Activated CD4-positive, alpha-beta T cell treated with anti-CD3 and anti-CD28 coated beads, Interleukin-2, amount 10 ng/mL, durations not matched to agents 7 days and 5 days (primary cell): ENCODE measurements at regions not wholly inside any gene's neighbourhood (a gene's known extent, or its start where the extent isn't known, plus 50 kb on each side); places are given as distances from the start of the nearest gene placed in this dataset.

Experiments used
- CTCF ChIA-PET: fragments of 350-600 bp; sonication (Branson Sonifier 250); formaldehyde crosslinking; loops from one replicate; lab custom pipeline; 2021; ENCODE audit warnings: antibody characterized with exemption; lab: Charles Lee
- POLR2A ChIA-PET: fragments of 350-600 bp; sonication (Branson Sonifier 250); formaldehyde crosslinking; loops from one replicate; lab custom pipeline; 2021; ENCODE audit warnings: antibody characterized with exemption; lab: Charles Lee
- DNase-seq: peaks from one replicate; pipeline ENCODE4 v3.0.0-alpha.2; 2020
- H3K27ac Mint-ChIP-seq: one replicate; pipeline ENCODE4 v1.8.0; 2021; ENCODE audit warnings: mild to moderate bottlenecking, moderate library complexity, mixed read lengths
- H3K27me3 Mint-ChIP-seq: one replicate; pipeline ENCODE4 v1.8.0; 2021; ENCODE audit warnings: mixed read lengths
- H3K36me3 Mint-ChIP-seq: one replicate; pipeline ENCODE4 v1.8.0; 2021; ENCODE audit warnings: low read depth, mixed read lengths
- H3K4me1 Mint-ChIP-seq: one replicate; pipeline ENCODE4 v1.8.0; 2021; ENCODE audit warnings: mixed read lengths
- H3K4me3 Mint-ChIP-seq: one replicate; pipeline ENCODE4 v1.8.0; 2021; ENCODE audit warnings: mild to moderate bottlenecking, moderate library complexity, mixed read lengths
- H3K9me3 Mint-ChIP-seq: one replicate; pipeline ENCODE4 v1.8.0; 2021; ENCODE audit warnings: mixed read lengths

- H3K4me1 Mint-ChIP-seq: no peaks in the 10 kb centered on the region
- H3K36me3 Mint-ChIP-seq: no peaks in the 10 kb centered on the region
Measured at GRCh38 chr2:236844711-236845110, 241.0 kb upstream of the COPS8 start.

GRCh38 chr2:236847023-236847422 lies 238.7 kb upstream of the COPS8 start:
- no peaks in the 10 kb centered on the region for H3K27me3 Mint-ChIP-seq
- no peaks in the 10 kb centered on the region for H3K36me3 Mint-ChIP-seq
- H3K4me1 Mint-ChIP-seq: no peaks in the 10 kb centered on the region
- ChIA-PET CTCF (no interaction called here), POLR2A (no interaction called here)
- H3K4me3 Mint-ChIP-seq: no peak overlapping the region
- H3K9me3 Mint-ChIP-seq: no peaks in the 10 kb centered on the region
- DNase-seq: no peak
- H3K27ac Mint-ChIP-seq: no peak overlapping the region

More at GRCh38 chr2:236844711-236845110, 241.0 kb upstream of the COPS8 start:
- no peak overlapping the region for H3K27ac Mint-ChIP-seq
- ChIA-PET POLR2A (no interaction called here), CTCF (no interaction called here)
- no peaks in the 10 kb centered on the region for H3K27me3 Mint-ChIP-seq
- no peak for DNase-seq
- no peaks in the 10 kb centered on the region for H3K9me3 Mint-ChIP-seq
- no peak overlapping the region for H3K4me3 Mint-ChIP-seq

GRCh38 chr2:236847538-236848263 lies 238.0 kb upstream of the COPS8 start:
- Mint-ChIP-seq H3K27me3 (no peaks in the 10 kb centered on the region), H3K9me3 (no peaks in the 10 kb centered on the region), H3K36me3 (no peaks in the 10 kb centered on the region), H3K27ac (no peak overlapping the region), H3K4me3 (no peak overlapping the region), H3K4me1 (no peaks in the 10 kb centered on the region)
- POLR2A ChIA-PET: no interaction called here
- CTCF ChIA-PET: no interaction called here
- DNase-seq: no peak

GRCh38 chr2:236848501-236848900 lies 237.2 kb upstream of the COPS8 start:
- Mint-ChIP-seq H3K27me3 (no peaks in the 10 kb centered on the region), H3K9me3 (no peaks in the 10 kb centered on the region), H3K27ac (no peak overlapping the region), H3K36me3 (no peaks in the 10 kb centered on the region), H3K4me1 (no peaks in the 10 kb centered on the region), H3K4me3 (no peak overlapping the region)
- CTCF ChIA-PET: no interaction called here
- no peak for DNase-seq
- POLR2A ChIA-PET: no interaction called here

- ChIA-PET CTCF (interaction anchor here (0.5 kb wide), 1 partner anchor 740 kb away, joined by 4 read pairs; no protein-coding TSS in a partner anchor), POLR2A (no interaction called here)
- no peaks in the 10 kb centered on the region for H3K27me3 Mint-ChIP-seq
- H3K9me3 Mint-ChIP-seq: no peaks in the 10 kb centered on the region
- no peak for DNase-seq
- H3K4me1 Mint-ChIP-seq: no peaks in the 10 kb centered on the region
- H3K27ac Mint-ChIP-seq: no peak overlapping the region
- H3K36me3 Mint-ChIP-seq: no peaks in the 10 kb centered on the region
- no peak overlapping the region for H3K4me3 Mint-ChIP-seq
Measured at GRCh38 chr2:236849508-236849907, 236.2 kb upstream of the COPS8 start.

DNA sequence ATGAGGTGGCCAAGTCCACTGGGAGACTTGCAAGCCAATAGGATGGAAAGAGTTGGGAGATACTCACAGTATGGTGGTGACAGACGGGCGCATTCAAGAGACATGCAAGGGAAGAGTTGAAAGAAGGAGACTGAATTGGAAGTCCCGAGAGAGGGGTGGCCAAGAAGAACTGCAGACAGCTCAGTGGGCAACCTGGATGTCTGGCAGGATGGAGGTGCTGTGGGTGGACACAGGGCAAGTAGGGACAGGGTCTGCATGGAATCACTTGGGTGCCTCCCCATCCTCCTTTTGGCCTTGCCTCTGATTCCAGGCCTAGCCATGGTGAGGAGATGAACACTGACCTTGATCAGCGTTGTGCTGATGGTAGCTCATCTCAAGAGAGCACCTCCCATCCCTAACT lies 235.7 kb upstream of the COPS8 start:
- no peak for DNase-seq
- Mint-ChIP-seq H3K9me3 (no peaks in the 10 kb centered on the region), H3K27me3 (no peaks in the 10 kb centered on the region), H3K4me1 (no peaks in the 10 kb centered on the region), H3K27ac (no peak overlapping the region), H3K36me3 (no peaks in the 10 kb centered on the region), H3K4me3 (no peak overlapping the region)
- ChIA-PET POLR2A (no interaction called here), CTCF (interaction anchor here (0.5 kb wide), 1 partner anchor 740 kb away, joined by 4 read pairs; no protein-coding TSS in a partner anchor)

- H3K27me3 Mint-ChIP-seq: no peaks in the 10 kb centered on the region
- ChIA-PET POLR2A (no interaction called here), CTCF (no interaction called here)
- no peaks in the 10 kb centered on the region for H3K9me3 Mint-ChIP-seq
- no peak overlapping the region for H3K4me3 Mint-ChIP-seq
- H3K36me3 Mint-ChIP-seq: no peaks in the 10 kb centered on the region
- DNase-seq: no peak
- H3K27ac Mint-ChIP-seq: no peak overlapping the region
- H3K4me1 Mint-ChIP-seq: no peaks in the 10 kb centered on the region
Measured at GRCh38 chr2:236851187-236851586, 234.5 kb upstream of the COPS8 start.

DNA sequence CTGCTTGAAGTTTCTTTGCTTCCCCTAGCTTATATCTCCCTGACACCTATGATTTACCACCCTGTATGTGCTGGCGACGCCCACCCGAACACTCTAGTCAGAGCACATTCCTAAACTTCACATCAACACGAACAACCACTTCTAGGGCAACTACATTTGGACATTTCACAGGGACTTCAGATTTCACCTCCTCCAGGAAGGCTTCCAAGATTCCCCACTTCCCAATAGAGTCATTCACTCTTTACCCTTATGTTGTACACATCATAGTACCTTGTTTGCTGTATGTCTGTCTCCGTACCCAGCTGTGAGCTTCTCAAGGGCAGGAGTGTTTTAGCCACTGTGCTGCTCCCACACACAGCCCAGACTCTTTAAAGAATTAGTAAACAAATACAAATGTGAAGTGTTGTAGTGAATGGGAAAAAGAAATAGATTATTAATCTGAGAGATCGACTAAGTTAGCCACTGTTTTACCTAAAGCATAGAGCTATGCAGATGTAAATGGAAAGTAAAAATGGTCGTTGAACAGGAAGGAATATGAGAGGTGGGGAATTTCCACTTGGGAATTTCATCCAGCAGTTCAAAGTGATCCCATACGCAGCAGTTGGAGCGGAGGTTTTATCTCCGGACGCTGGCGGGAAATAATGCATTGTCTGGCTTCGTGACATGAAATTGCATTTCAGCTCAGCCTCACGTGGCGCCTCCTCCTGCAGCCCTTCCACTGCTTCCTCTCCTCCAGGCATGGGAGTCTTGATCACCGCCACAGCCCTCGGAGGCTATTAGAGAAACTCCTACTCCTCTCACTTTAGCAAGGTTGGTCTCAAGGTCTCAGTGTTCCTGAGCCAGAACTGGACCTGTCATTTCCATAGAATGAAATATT lies 233.4 kb upstream of the COPS8 start:
- no peak overlapping the region for H3K27ac Mint-ChIP-seq
- no peak overlapping the region for H3K4me3 Mint-ChIP-seq
- CTCF ChIA-PET: interaction anchor here (0.7 kb wide), 1 partner anchor 13 kb away, joined by 3 read pairs; no protein-coding TSS in a partner anchor
- POLR2A ChIA-PET: no interaction called here
- H3K4me1 Mint-ChIP-seq: no peaks in the 10 kb centered on the region
- DNase-seq: no peak
- no peaks in the 10 kb centered on the region for H3K9me3 Mint-ChIP-seq
- H3K36me3 Mint-ChIP-seq: no peaks in the 10 kb centered on the region
- no peaks in the 10 kb centered on the region for H3K27me3 Mint-ChIP-seq

GRCh38 chr2:236852977-236853374 lies 232.7 kb upstream of the COPS8 start:
- Mint-ChIP-seq H3K4me3 (no peak overlapping the region), H3K4me1 (no peaks in the 10 kb centered on the region), H3K9me3 (no peaks in the 10 kb centered on the region), H3K36me3 (no peaks in the 10 kb centered on the region), H3K27ac (no peak overlapping the region), H3K27me3 (no peaks in the 10 kb centered on the region)
- ChIA-PET POLR2A (no interaction called here), CTCF (interaction anchor here (0.7 kb wide), 1 partner anchor 12 kb away, joined by 3 read pairs; no protein-coding TSS in a partner anchor)
- DNase-seq: no peak

GRCh38 chr2:236853585-236854051 lies 232.1 kb upstream of the COPS8 start:
- H3K4me1 Mint-ChIP-seq: no peaks in the 10 kb centered on the region
- H3K27me3 Mint-ChIP-seq: peaks cover 2% of the 10 kb centered on the region
- no peak overlapping the region for H3K4me3 Mint-ChIP-seq
- no peak overlapping the region for H3K27ac Mint-ChIP-seq
- H3K9me3 Mint-ChIP-seq: no peaks in the 10 kb centered on the region
- ChIA-PET CTCF (interaction anchor here (0.6 to 0.9 kb wide), 2 partner anchors 15 to 475 kb away, joined by 3 to 4 read pairs; no protein-coding TSS in a partner anchor), POLR2A (no interaction called here)
- H3K36me3 Mint-ChIP-seq: no peaks in the 10 kb centered on the region
- DNase-seq: no peak

DNA sequence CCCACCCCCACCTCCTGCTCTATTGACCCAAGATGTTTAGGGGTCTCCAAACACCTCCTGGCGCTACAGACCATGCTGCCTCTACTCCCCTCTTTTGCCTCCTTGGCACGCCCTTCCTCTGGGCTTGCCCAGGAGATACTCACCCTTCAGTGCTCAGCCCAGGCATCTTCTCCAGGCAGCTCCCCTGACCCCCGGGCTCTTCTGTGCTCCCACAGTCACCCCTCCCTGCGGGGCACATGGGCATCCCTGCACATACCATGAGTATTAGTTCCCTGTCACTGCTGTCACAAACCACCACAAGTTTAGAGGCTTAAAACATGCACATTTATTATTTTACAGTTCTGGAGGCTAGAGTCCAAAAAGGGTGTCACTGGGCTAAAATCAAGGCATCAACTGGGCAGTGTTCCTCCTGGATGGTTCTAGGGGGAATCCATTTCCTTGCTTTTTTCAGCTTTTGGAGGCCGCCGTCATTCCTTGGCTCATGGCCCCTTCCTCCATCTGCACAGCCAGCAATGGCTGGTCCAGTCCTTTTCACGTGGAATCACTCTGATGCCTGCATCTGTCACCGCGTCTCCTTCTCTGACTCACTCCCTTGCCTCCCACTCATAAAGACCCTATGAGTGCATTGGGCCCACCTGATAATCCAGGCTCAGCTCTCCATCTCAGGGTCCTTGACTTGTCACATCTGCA lies 230.4 kb upstream of the COPS8 start:
- Mint-ChIP-seq H3K27me3 (peaks cover 2% of the 10 kb centered on the region), H3K9me3 (no peaks in the 10 kb centered on the region)

GRCh38 chr2:236855866-236856847 lies 229.5 kb upstream of the COPS8 start:
- ChIA-PET POLR2A (no interaction called here), CTCF (no interaction called here)
- Mint-ChIP-seq H3K27ac (no peak overlapping the region), H3K36me3 (no peaks in the 10 kb centered on the region), H3K9me3 (no peaks in the 10 kb centered on the region), H3K27me3 (peaks cover 2% of the 10 kb centered on the region), H3K4me3 (no peak overlapping the region), H3K4me1 (no peaks in the 10 kb centered on the region)
- DNase-seq: no peak

More for the DNA sequence above, 230.4 kb upstream of the COPS8 start:
- H3K27ac Mint-ChIP-seq: no peak overlapping the region
- ChIA-PET POLR2A (no interaction called here), CTCF (no interaction called here)
- no peak overlapping the region for H3K4me3 Mint-ChIP-seq
- H3K36me3 Mint-ChIP-seq: no peaks in the 10 kb centered on the region
- no peak for DNase-seq
- H3K4me1 Mint-ChIP-seq: no peaks in the 10 kb centered on the region
